HG02588 (cell line): ENCODE measurements at regions not wholly inside any gene's neighbourhood (a gene's known extent, or its start where the extent isn't known, plus 50 kb on each side); places are given as distances from the start of the nearest gene placed in this dataset.
A peak's percentile ranks its signal among the peaks of the same experiment; 100 is the strongest.

Source experiments
- ATAC-seq: cut with Tn5 transposase; IDR thresholded peaks from one replicate; pipeline ENCODE4 v1.9.1; 2021; ENCODE audit warnings: mild to moderate bottlenecking, moderate library complexity; ENCODE audit not compliant: unreplicated experiment

DNA sequence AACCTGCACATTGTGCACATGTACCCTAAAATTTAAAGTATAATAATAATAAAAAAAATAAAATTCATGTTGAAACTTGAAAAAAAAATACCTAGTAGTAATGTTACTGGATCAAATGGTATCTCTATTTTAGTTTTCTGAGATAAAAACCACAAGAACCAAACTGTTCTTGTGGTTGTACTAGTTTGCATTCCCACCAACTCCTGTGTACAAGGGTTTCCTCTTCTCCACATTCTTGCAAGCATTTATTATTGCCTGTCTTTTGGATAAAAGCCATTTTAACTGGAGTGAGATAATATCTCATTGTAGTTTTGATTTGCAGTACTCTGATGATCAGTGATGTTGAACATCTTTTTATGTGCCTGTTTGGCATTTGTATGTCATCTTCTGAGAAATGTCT is 177.7 kb downstream of the KIF20B start:
- no peak for ATAC-seq

GRCh38 chr10:89887406-89887805 is 186.0 kb downstream of the KIF20B start:
- ATAC-seq: peak; percentile 45

GRCh38 chr10:89887830-89888229 is 186.4 kb downstream of the KIF20B start:
- ATAC-seq: peak; percentile 74

- peak; percentile 78 for ATAC-seq
Observed at GRCh38 chr10:89888321-89889070, 187.1 kb downstream of the KIF20B start.

DNA sequence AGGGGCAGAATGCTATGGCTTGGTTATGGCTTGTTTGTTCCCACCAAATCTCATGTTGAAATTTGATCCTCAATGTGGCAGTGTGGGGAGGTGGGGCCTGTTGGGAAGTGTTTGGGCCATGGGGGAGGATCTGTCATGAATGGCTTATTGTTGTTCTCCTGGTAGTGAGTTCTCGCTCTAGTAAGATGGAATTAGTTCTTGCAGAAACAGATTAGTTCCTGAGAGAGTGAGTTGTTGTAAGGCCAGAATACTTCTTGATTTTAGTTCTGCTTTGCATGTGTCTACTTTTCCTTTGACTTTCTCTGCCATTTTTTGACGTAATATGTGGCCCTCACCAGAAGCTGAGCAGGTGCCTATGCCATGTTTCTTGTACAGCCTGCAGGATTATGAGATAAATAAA is 188.2 kb downstream of the KIF20B start:
- no peak for ATAC-seq

GRCh38 chr10:89891006-89891535 is 189.7 kb downstream of the KIF20B start:
- ATAC-seq: no peak

GRCh38 chr10:89894051-89894450 is 192.7 kb downstream of the KIF20B start:
- ATAC-seq: no peak

DNA sequence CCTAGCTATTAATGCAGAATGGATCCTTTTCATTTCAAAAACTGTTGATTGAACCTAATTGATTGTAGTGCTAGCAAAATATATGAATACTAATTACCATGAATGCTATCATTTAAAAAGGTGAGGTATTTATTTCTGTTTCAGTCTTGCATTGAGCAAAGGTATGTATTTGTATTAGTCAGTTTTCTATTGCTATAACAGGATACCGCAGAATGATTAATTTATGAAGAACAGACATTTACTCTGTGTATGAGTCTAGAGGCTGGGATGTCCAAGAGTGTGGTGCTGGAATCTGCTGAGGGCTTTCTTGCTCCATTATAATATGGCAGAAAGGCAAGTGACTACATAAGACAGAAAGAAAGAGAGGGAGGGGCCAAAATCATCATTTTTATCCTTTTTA is 199.2 kb downstream of the KIF20B start:
- ATAC-seq: no peak

GRCh38 chr10:89901895-89902294 is 200.5 kb downstream of the KIF20B start:
- no peak for ATAC-seq

DNA sequence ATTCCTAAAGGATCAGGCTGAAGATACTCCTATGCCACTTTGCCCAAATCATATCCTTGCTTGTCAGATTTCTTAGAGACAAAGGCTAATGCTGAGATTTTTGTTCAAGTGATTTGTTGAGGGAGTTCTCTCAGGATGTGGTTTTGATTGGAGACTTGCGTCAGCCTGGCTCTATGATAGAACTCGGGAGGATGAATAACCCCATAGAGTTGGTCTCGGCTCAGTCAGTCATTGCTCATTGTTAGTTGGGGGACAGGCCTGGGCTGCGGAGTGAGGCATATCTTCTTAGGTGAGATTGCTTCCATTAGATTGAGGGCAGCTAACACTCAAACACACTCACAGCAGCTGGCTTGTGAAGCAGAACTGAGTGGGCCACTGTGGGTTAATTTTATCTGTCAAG is 203.4 kb downstream of the KIF20B start:
- no peak for ATAC-seq

- no peak for ATAC-seq
Observed at GRCh38 chr10:89909752-89910151, 208.4 kb downstream of the KIF20B start.

- no peak for ATAC-seq
Observed at GRCh38 chr10:89915021-89915420, 213.6 kb downstream of the KIF20B start.

DNA sequence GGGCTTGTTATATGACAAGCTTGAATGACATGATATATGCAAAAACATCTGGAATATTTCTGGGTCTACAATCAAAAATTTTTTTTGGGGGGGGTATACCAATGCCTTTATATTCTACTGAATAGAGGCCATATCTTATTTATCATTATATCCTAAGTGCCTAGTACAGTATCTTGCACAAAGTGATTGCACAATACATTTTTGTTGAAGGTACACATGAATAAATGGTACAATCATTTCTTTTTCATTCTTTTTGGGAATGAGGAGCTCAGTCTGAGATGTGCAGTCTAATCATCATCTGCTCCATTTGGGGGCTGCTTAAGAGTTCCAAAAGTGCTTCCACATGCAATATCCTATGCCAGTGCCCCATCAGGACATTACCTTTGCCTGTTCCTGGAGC is 214.6 kb downstream of the KIF20B start:
- no peak for ATAC-seq

DNA sequence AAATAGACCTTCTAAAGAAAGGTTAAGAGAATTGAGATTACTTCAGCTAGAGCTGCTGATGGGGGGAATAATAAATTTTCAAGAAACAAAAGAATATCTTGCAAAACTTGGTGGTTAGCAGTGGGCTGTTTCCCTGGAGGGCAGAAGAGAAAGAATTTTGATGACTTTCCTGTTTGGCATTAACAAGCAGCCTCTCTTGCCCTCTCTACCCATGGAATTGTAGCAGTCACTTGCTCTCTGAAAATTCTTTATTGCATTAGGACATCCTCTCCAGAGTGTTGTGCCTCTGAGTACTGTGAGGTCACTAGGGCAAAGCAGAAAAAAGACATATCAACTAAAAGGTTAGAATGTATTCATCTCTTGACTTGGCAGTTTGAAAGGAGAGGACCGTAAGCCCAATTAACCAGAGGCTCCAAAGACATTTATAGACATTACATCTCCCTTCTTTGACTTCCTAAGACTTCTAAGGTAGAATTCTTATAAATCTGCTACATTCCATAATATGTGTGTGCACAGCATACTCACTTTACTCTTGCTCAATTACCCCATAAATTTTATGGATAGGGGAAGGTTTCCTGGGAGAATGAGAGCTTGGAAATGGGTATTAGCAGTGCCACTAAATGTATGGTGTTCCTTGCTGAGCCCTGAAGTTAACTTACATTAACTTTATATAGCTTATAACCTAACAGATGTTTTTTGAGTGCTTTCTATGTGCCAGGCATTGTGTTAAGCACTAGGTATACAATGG is 215.3 kb downstream of the KIF20B start:
- no peak for ATAC-seq

- ATAC-seq: no peak
Observed at GRCh38 chr10:89921403-89921802, 220.0 kb downstream of the KIF20B start.

DNA sequence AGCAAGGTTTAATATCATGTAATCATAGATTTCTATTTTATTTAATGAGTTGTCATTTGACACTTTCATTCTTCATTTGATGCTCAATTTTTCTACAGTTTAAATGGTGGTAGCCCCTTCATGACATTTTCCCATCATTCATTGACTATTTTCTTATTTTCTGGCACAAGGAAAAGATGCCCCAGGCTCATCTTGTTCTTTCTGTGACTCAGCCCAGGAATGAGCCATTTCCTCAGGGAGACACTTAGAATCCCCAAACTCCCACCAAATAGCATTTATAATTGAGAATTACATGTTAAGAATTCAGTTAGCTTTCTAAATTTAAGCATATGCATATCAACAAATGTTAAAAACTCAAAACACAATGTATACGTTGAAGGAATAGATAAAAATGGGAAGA is 222.3 kb downstream of the KIF20B start:
- no peak for ATAC-seq

- ATAC-seq: no peak
Observed at GRCh38 chr10:89924261-89924660, 222.9 kb downstream of the KIF20B start.

DNA sequence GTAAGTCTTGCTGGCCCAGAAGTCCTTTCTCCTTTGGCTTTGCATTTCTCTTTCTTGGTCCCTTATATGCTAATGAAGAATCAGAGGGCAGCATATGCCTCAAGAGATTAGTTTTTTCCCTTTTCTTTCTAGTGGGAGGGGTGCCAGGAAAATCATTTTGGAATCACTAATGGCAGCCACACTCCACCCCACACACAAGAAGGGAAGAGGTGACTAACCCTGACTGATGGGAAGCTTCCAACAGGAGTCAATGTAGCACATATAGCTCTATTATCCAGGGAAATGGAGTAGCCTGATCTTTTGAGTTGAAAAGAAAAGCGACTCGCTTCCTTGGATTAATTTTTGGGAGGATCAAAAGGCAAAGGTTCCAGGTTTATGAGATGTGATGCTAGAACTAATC is 225.3 kb downstream of the KIF20B start:
- ATAC-seq: no peak

- ATAC-seq: peak; percentile 44
Observed at GRCh38 chr10:89929282-89930026, 228.1 kb downstream of the KIF20B start.

DNA sequence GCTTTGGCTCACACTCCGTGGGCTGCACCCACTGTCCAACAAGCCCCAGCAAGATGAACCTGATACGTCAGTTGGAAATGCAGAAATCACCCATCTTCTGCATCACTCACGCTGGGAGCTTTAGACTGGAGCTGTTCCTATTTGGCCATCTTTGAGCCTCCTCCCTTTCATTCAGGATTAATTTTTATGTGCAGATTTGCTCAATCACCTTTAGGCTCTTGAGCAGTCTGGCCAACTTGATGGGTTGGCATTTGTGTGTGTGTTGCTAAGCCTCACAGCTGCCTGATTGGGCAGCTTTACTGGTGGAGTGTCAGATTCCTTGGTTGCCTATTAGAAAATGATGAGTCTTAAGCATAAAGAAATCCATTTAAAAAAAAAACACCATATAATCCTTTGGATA is 236.1 kb downstream of the KIF20B start:
- ATAC-seq: no peak

GRCh38 chr10:89940076-89940475 is 238.7 kb downstream of the KIF20B start:
- ATAC-seq: no peak
